Activated naive CD4-positive, alpha-beta T cell treated with anti-CD3 and anti-CD28 coated beads for 36 hours (primary cell): ENCODE measurements at regions not wholly inside any gene's neighbourhood (a gene's known extent, or its start where the extent isn't known, plus 50 kb on each side); places are given as distances from the start of the nearest gene placed in this dataset.

Source experiments
- CTCF ChIA-PET: fragments of 350-600 bp; sonication (Branson Sonifier 250); formaldehyde crosslinking; loops from one replicate; lab custom pipeline; 2021; ENCODE audit warnings: antibody characterized with exemption; lab: Charles Lee
- DNase-seq: peaks from one replicate; pipeline ENCODE4 v3.0.0-alpha.2; 2020
- H3K27ac Mint-ChIP-seq: one replicate; pipeline ENCODE4 v1.8.0; 2021; ENCODE audit warnings: mild to moderate bottlenecking, mixed read lengths
- H3K27me3 Mint-ChIP-seq: one replicate; pipeline ENCODE4 v1.8.0; 2021; ENCODE audit warnings: low read depth, mixed read lengths
- H3K36me3 Mint-ChIP-seq: one replicate; pipeline ENCODE4 v1.8.0; 2021; ENCODE audit warnings: low read depth, mixed read lengths
- H3K4me1 Mint-ChIP-seq: one replicate; pipeline ENCODE4 v1.8.0; 2021; ENCODE audit warnings: low read depth, mixed read lengths
- H3K4me3 Mint-ChIP-seq: one replicate; pipeline ENCODE4 v1.8.0; 2021; ENCODE audit warnings: mild to moderate bottlenecking, moderate library complexity, mixed read lengths
- H3K9me3 Mint-ChIP-seq: one replicate; pipeline ENCODE4 v1.8.0; 2021; ENCODE audit warnings: mixed read lengths
- intact Hi-C: fragments of 100-400 bp; cut with micrococcal nuclease; formaldehyde crosslinking; loops from one replicate; pipeline ENCODE4 v1.15.1; 2023

- Mint-ChIP-seq H3K9me3 (no peaks in the 10 kb centered on the region), H3K27ac (no peak overlapping the region), H3K4me1 (peaks cover 3% of the 10 kb centered on the region), H3K4me3 (no peak overlapping the region), H3K36me3 (no peaks in the 10 kb centered on the region), H3K27me3 (peaks cover 10% of the 10 kb centered on the region)
- CTCF ChIA-PET, result interaction anchor here (0.6 kb wide), 1 partner anchor 520 kb away, joined by 3 read pairs; no protein-coding TSS in a partner anchor
- no peak for DNase-seq
- intact Hi-C loops, result no loop called here
These were observed 60.2 kb downstream of the THNSL1 start for GRCh38 chr10:25076506-25077177.

DNA sequence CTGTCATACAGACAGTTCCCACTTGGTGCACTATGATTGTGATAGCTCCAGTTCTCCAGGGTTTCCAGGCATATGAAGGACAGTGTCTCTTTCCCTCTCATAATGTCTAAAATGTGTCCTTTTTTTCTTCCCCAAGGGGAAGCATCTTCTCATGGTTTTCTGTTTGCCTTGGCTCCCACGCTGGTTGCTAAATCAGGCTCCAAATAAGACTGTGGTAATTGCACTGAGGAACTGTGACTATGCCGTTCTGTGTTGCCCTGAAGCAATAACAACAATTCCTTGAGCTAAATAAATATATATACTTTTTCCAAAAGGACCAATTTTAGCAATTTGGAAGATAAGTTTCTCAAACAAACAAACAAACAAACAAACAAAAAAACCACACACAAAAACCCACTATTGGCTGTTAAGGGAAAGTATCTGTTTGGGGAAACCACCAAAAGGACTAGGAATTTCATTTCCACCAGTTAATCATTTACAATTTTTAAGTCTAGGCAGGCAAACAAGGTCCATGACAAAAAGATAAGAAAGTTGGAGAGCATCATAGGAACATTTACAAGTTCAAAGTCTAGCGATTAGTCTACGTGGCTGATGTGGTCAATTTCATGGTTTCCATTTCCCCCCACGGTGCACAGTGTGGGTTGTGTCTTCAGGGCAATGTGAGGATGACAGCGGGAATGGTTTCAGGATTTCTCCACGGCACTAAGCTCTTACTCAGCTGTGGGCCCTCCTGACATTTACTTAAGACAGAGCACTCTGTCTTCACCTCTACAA lies 62.4 kb downstream of the THNSL1 start:
- H3K27ac Mint-ChIP-seq, result no peak overlapping the region
- no peak for DNase-seq
- CTCF ChIA-PET, result interaction anchor here (1.3 kb wide), 1 partner anchor 462 kb away, joined by 3 read pairs; no protein-coding TSS in a partner anchor
- H3K9me3 Mint-ChIP-seq, result no peaks in the 10 kb centered on the region
- no peaks in the 10 kb centered on the region for H3K36me3 Mint-ChIP-seq
- no peak overlapping the region for H3K4me3 Mint-ChIP-seq
- peaks cover 3% of the 10 kb centered on the region for H3K4me1 Mint-ChIP-seq
- intact Hi-C loops, result no loop called here
- H3K27me3 Mint-ChIP-seq, result peaks cover 11% of the 10 kb centered on the region

DNA sequence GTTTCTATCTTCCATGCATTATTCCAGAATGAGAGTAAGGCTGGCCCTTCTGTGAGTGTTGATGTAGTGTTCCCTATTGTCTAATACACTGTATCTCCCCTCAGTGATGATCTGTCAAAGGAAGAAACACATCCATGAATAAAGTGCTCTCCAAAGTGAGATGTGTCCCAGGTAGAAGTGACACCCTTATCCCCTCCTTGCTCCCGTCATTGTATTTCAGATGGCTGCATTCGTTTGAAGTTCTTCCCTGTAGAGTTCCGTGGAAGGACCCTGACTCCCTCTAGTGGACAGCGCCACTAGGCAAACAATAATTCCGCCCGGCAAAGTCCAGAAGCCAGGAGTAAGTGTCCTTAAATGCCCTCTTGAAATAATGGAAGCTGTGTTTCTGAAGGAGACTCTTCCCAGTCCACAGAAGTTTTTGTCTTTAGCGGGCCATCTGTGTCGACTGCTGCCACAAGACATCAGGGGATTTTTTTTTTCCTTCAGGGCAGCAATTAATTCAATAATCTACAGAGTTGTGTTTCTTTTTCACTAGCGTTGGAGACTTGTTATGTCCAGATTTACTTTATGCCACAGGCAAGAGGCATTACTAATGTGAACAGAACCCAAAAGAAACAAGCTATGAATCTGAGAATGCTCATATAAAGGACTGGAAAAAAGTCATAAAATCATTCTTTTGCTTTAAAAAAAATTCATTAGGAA lies 64.6 kb downstream of the THNSL1 start:
- intact Hi-C loops, result loop anchor here (1.0 to 2.0 kb wide), 4 partner anchors 64 to 459 kb away; partner anchors contain the start of genes ENKUR and THNSL1
- CTCF ChIA-PET, result interaction anchor here (0.7 to 2.8 kb wide), 17 partner anchors 9 to 463 kb away, joined by 3 to 19 read pairs (median 5); no protein-coding TSS in a partner anchor
- peaks cover 3% of the 10 kb centered on the region for H3K4me1 Mint-ChIP-seq

GRCh38 chr10:25082276-25083204 lies 66.1 kb downstream of the THNSL1 start:
- no peaks in the 10 kb centered on the region for H3K9me3 Mint-ChIP-seq
- no peaks in the 10 kb centered on the region for H3K36me3 Mint-ChIP-seq
- intact Hi-C loops, result no loop called here
- H3K27me3 Mint-ChIP-seq, result peaks cover 10% of the 10 kb centered on the region
- CTCF ChIA-PET, result interaction anchor here (0.6 to 2.8 kb wide), 4 partner anchors 17 to 467 kb away, joined by 3 to 19 read pairs (median 5); no protein-coding TSS in a partner anchor
- no peak for DNase-seq
- no peak overlapping the region for H3K4me3 Mint-ChIP-seq
- peaks cover 3% of the 10 kb centered on the region for H3K4me1 Mint-ChIP-seq
- H3K27ac Mint-ChIP-seq, result no peak overlapping the region

More for the DNA sequence above, 64.6 kb downstream of the THNSL1 start:
- DNase-seq, result peak; percentile 77
- H3K36me3 Mint-ChIP-seq, result no peaks in the 10 kb centered on the region
- no peaks in the 10 kb centered on the region for H3K9me3 Mint-ChIP-seq
- H3K4me3 Mint-ChIP-seq, result no peak overlapping the region
- no peak overlapping the region for H3K27ac Mint-ChIP-seq
- H3K27me3 Mint-ChIP-seq, result peaks cover 8% of the 10 kb centered on the region

- H3K27ac Mint-ChIP-seq, result no peak overlapping the region
These were observed 67.2 kb downstream of the THNSL1 start for GRCh38 chr10:25083546-25084111.

DNA sequence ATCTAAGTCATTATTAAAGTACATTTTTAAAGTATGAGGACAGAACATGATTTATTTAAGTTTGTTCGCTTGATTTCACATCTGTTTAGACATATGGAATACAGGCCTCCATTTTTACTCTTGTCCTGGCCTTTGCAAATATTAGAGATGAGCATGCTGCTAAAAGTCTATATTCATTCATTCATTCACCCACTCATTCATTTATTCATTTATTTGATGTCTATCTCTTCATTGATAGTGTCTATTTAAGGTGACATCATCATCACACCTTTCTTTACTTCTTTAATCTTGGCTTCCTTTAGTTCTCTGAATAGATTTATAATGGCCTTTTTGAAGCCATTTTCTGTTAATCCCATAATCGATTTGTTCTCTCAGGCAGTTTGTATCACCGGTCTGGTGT lies 68.0 kb downstream of the THNSL1 start:
- intact Hi-C loops, result no loop called here
- no peaks in the 10 kb centered on the region for H3K9me3 Mint-ChIP-seq

More at GRCh38 chr10:25083546-25084111, 67.2 kb downstream of the THNSL1 start:
- Mint-ChIP-seq H3K4me3 (no peak overlapping the region), H3K27me3 (peaks cover 16% of the 10 kb centered on the region), H3K4me1 (peaks cover 3% of the 10 kb centered on the region), H3K36me3 (no peaks in the 10 kb centered on the region), H3K9me3 (no peaks in the 10 kb centered on the region)
- CTCF ChIA-PET, result interaction anchor here (1.1 kb wide), 1 partner anchor 441 kb away, joined by 4 read pairs; no protein-coding TSS in a partner anchor
- no peak for DNase-seq
- intact Hi-C loops, result no loop called here

GRCh38 chr10:25094590-25094989 lies 78.2 kb downstream of the THNSL1 start:
- DNase-seq, result no peak
- Mint-ChIP-seq H3K4me3 (no peak overlapping the region), H3K27me3 (peaks cover 23% of the 10 kb centered on the region), H3K27ac (no peak overlapping the region), H3K4me1 (no peaks in the 10 kb centered on the region), H3K9me3 (peaks cover 20% of the 10 kb centered on the region), H3K36me3 (peaks cover 1% of the 10 kb centered on the region)
- CTCF ChIA-PET, result no interaction called here
- intact Hi-C loops, result no loop called here

More for the DNA sequence above, 68.0 kb downstream of the THNSL1 start:
- H3K27me3 Mint-ChIP-seq, result peaks cover 14% of the 10 kb centered on the region
- CTCF ChIA-PET, result no interaction called here
- no peak overlapping the region for H3K27ac Mint-ChIP-seq
- DNase-seq, result no peak
- no peak overlapping the region for H3K4me3 Mint-ChIP-seq
- H3K4me1 Mint-ChIP-seq, result peaks cover 3% of the 10 kb centered on the region
- H3K36me3 Mint-ChIP-seq, result no peaks in the 10 kb centered on the region

DNA sequence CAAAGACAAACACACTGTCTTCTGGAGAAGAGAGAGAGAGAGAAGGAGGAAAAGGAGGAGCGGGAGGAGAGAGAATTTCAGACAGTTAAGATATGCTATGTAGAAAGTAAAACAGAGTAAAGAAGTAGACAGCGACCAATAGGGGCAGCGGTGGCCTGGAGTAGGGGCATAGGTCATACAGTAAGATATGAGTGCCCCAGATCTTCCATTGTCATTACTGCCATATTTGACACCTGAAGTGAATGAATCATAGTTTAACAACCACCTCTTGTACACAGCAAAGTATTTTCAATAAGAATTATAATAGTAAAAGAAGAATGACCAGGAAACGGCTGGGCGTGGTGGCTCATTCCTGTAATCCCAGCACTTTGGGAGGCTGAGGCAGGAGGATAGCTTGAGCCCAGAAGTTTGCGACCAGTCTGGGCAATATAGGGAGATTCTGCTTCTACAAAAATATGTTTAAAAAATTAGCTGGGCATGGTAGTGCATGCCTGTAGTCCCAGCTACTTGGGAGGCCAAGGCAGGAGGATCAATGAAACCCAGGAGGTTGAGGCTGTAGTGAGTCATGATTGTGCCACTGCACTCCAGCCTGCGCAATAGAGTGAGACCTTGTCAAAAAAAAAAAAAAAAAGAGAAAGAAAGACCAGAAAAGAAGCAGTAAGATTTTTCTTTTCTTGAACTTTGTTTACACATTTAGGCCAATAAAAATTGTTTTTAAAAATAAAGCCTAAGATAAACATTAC lies 77.0 kb upstream of the GPR158 start:
- peaks cover 20% of the 10 kb centered on the region for H3K9me3 Mint-ChIP-seq
- intact Hi-C loops, result no loop called here
- H3K36me3 Mint-ChIP-seq, result peaks cover 1% of the 10 kb centered on the region
- no peak overlapping the region for H3K27ac Mint-ChIP-seq
- CTCF ChIA-PET, result interaction anchor here (1.3 to 1.4 kb wide), 2 partner anchors 15 kb away, joined by 3 to 5 read pairs; no protein-coding TSS in a partner anchor
- H3K27me3 Mint-ChIP-seq, result peaks cover 24% of the 10 kb centered on the region
- no peak for DNase-seq
- H3K4me1 Mint-ChIP-seq, result no peaks in the 10 kb centered on the region
- no peak overlapping the region for H3K4me3 Mint-ChIP-seq

- no peaks in the 10 kb centered on the region for H3K4me1 Mint-ChIP-seq
These were observed 74.7 kb upstream of the GPR158 start for GRCh38 chr10:25100141-25100540.

GRCh38 chr10:25101461-25102146 lies 73.2 kb upstream of the GPR158 start:
- H3K36me3 Mint-ChIP-seq, result no peaks in the 10 kb centered on the region
- no peaks in the 10 kb centered on the region for H3K9me3 Mint-ChIP-seq
- H3K27me3 Mint-ChIP-seq, result peaks cover 20% of the 10 kb centered on the region
- H3K27ac Mint-ChIP-seq, result no peak overlapping the region
- no peak for DNase-seq
- CTCF ChIA-PET, result no interaction called here
- intact Hi-C loops, result no loop called here
- H3K4me1 Mint-ChIP-seq, result no peaks in the 10 kb centered on the region
- H3K4me3 Mint-ChIP-seq, result no peak overlapping the region

More at GRCh38 chr10:25100141-25100540, 74.7 kb upstream of the GPR158 start:
- intact Hi-C loops, result no loop called here
- Mint-ChIP-seq H3K27ac (no peak overlapping the region), H3K36me3 (no peaks in the 10 kb centered on the region), H3K4me3 (no peak overlapping the region), H3K27me3 (peaks cover 18% of the 10 kb centered on the region), H3K9me3 (peaks cover 2% of the 10 kb centered on the region)
- CTCF ChIA-PET, result interaction anchor here (2.4 kb wide), 1 partner anchor 19 kb away, joined by 6 read pairs; no protein-coding TSS in a partner anchor
- no peak for DNase-seq
